ENCODE measurements at regions not wholly inside any gene's neighbourhood (a gene's known extent, or its start where the extent isn't known, plus 50 kb on each side); places are given as distances from the start of the nearest gene placed in this dataset.

DNA sequence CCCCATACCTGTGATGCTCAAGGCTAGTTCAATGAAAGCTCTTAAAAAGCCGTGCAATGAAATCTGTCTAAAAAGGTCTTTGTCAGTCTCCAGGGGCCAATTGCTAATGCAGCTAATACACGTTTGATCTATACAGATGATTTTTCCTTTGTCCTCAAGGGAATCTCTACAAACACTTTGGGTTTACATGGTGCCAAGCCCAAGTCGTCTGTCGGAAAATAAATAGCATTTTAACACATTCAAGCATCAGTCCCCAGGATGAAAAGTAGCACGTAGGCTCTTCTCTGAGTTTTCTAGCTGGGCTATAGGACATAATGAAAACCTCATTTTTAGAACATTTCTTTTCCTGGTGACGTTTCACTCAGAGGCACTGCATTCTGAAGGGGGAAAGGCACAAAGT lies 477.4 kb upstream of the WWC1 start:
- no peak for TF ChIP-seq ZFX (IDR thresholded peaks at IDR 0.05; ENCODE audit: borderline replicate concordance)
- TF ChIP-seq, protein P1, sequence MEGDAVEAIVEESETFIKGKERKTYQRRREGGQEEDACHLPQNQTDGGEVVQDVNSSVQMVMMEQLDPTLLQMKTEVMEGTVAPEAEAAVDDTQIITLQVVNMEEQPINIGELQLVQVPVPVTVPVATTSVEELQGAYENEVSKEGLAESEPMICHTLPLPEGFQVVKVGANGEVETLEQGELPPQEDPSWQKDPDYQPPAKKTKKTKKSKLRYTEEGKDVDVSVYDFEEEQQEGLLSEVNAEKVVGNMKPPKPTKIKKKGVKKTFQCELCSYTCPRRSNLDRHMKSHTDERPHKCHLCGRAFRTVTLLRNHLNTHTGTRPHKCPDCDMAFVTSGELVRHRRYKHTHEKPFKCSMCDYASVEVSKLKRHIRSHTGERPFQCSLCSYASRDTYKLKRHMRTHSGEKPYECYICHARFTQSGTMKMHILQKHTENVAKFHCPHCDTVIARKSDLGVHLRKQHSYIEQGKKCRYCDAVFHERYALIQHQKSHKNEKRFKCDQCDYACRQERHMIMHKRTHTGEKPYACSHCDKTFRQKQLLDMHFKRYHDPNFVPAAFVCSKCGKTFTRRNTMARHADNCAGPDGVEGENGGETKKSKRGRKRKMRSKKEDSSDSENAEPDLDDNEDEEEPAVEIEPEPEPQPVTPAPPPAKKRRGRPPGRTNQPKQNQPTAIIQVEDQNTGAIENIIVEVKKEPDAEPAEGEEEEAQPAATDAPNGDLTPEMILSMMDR (IDR thresholded peaks at IDR 0.05) = no peak
- no peak overlapping the region for H3K27ac ChIP-seq

DNA sequence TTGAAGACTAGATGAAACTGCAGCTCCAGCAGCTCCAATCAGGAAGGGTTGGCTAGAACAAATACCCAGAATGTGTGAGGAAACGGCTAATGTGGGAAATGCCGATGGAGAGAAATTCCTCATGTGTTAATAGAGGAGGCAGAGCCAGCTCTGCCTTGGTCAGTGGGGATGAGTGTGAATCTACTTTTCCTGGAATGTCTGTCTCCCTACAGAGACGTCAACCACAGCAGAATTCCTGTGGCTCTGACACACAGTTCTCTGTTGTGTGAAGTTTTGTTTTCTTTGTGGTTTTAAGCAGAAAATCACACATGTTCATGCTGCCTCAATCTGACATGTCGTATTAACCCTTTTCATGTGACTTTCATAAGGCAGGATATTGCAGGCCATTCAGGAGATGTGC lies 476.6 kb upstream of the WWC1 start:
- H3K27ac ChIP-seq = no peak overlapping the region
- TF ChIP-seq ZFX (IDR thresholded peaks at IDR 0.05; ENCODE audit: borderline replicate concordance) = no peak
- TF ChIP-seq, protein P1 (IDR thresholded peaks at IDR 0.05) = no peak

DNA sequence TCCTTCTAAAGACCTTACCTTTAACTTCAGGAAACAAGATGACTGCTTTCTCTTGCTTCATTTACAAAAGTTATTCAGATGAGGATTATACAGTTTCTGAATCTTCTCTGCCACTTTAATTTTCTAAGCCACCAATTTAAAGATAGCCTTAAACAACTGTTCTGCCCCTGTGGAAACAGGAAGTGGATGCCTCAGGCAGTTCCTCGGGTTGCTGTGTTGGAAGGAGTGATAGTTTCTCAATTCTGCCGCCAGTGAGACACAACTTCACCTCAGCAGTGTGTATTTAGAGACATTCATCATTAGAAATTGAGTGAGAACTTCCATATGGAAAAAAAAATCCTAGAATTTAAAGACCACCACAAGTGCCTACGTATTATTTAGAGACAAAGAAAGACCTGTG lies 475.1 kb upstream of the WWC1 start:
- TF ChIP-seq, protein P1 (IDR thresholded peaks at IDR 0.05) = no peak
- TF ChIP-seq ZFX (IDR thresholded peaks at IDR 0.05; ENCODE audit: borderline replicate concordance) = no peak
- no peak overlapping the region for H3K27ac ChIP-seq

DNA sequence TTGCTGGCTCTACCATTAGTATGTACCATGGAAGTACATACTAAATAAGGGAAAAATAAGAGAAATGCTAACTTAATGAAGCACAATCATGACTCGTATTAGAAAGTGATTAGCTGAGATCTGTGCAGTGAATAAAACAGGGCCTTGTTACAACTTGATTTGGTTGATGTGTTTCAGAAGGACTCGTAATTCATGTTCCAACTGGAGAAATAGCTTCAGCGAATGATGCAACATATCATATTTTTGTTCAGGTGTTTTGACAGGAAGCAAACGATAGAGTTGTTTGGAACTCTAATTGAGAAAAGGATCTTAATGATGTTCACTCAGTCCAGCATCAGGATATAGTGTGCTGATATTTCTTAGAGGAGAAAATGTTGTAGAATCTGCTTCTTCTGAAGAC lies 474.6 kb upstream of the WWC1 start:
- TF ChIP-seq, protein P1 (IDR thresholded peaks at IDR 0.05) = no peak
- no peak for TF ChIP-seq ZFX (IDR thresholded peaks at IDR 0.05; ENCODE audit: borderline replicate concordance)
- H3K27ac ChIP-seq = no peak overlapping the region

DNA sequence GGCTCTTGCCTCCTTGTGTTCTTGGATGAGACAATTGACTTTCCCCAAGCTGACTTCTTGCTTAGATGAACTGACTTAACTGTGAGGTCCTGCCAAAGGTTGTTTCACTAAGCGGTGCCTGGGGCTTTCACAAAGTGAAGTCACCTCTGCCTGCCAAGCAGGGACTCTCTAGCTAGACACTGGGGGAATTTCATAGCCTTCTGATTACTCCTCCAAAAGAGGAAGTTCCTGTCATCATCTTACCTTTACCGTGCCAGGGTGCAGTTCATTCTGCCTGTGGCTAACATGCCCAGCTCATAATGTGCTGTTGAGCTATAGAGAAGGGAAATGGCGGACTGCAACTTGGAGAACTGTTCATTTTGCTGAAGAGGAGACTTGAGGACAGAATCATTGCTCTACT lies 472.0 kb upstream of the WWC1 start:
- H3K27ac ChIP-seq = no peak overlapping the region
- TF ChIP-seq, protein P1 (IDR thresholded peaks at IDR 0.05) = no peak
- TF ChIP-seq ZFX (IDR thresholded peaks at IDR 0.05; ENCODE audit: borderline replicate concordance) = no peak

DNA sequence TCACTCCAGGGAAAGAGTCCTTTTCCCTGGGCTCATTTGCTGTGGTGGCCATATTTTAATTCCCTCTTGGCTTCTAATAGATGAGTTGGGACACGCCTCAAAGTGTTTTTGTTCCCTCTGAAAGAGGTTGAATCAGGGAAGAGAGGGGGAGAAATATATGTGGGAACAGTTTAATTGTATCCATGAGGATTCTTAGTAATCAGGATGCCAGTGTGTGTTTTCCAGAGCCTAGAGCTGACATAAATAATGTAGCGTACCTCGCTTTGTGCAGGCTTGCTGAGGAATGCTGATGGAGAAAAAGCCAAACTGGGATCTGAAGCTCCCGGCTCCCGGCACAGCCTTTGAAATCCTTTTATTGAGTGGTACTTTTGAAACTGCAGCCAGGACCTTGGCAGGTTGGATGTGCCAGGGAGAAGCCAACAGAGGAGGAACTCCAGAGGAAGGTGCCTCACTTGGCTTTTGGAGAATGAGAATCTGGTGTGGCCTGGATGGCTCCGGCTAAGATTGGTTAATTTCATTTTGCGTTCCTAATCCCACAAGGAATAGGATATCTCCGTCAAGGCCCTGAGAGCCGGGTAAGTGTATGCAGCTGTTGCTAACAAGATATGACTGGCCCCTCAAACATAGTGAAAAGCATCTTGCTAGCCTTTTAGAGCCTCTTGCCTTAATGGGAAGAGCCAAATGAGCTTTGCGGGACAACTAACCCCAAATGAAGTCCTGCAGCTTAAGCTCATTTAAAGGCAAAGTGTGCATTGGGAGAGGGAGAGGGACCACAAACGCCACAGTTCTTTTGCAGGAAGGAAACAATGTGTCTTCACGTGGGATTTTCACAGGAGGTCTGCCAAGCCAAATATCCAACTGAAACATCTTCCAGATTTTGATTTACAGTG lies 471.1 kb upstream of the WWC1 start:
- no peak for TF ChIP-seq ZFX (IDR thresholded peaks at IDR 0.05; ENCODE audit: borderline replicate concordance)
- TF ChIP-seq, protein P1 (IDR thresholded peaks at IDR 0.05) = no peak
- H3K27ac ChIP-seq = no peak overlapping the region

DNA sequence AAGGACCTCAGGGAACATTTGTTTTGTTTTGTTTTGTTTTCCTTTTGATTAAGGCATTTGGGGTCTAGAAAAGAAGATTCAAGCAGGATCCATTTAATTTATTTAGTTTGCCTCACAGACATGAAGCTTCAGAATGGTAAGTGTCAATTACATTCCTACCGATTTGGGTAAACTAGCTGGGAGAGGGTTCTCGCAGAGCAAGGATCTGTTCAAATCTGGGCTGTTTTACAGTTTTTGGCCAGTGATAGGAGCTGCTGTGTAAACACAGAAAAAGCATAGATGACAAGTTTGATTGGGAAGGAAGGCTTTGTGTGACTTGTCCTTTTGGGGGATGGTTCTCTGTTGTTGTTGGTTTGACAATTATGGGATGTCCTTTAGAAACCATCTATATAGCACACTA lies 470.3 kb upstream of the WWC1 start:
- no peak overlapping the region for H3K27ac ChIP-seq
- TF ChIP-seq, protein P1 (IDR thresholded peaks at IDR 0.05) = no peak
- TF ChIP-seq ZFX (IDR thresholded peaks at IDR 0.05; ENCODE audit: borderline replicate concordance) = no peak
